ENCODE measurements at regions not wholly inside any gene's neighbourhood (a gene's known extent, or its start where the extent isn't known, plus 50 kb on each side); places are given as distances from the start of the nearest gene placed in this dataset.

- TF ChIP-seq, protein P1, sequence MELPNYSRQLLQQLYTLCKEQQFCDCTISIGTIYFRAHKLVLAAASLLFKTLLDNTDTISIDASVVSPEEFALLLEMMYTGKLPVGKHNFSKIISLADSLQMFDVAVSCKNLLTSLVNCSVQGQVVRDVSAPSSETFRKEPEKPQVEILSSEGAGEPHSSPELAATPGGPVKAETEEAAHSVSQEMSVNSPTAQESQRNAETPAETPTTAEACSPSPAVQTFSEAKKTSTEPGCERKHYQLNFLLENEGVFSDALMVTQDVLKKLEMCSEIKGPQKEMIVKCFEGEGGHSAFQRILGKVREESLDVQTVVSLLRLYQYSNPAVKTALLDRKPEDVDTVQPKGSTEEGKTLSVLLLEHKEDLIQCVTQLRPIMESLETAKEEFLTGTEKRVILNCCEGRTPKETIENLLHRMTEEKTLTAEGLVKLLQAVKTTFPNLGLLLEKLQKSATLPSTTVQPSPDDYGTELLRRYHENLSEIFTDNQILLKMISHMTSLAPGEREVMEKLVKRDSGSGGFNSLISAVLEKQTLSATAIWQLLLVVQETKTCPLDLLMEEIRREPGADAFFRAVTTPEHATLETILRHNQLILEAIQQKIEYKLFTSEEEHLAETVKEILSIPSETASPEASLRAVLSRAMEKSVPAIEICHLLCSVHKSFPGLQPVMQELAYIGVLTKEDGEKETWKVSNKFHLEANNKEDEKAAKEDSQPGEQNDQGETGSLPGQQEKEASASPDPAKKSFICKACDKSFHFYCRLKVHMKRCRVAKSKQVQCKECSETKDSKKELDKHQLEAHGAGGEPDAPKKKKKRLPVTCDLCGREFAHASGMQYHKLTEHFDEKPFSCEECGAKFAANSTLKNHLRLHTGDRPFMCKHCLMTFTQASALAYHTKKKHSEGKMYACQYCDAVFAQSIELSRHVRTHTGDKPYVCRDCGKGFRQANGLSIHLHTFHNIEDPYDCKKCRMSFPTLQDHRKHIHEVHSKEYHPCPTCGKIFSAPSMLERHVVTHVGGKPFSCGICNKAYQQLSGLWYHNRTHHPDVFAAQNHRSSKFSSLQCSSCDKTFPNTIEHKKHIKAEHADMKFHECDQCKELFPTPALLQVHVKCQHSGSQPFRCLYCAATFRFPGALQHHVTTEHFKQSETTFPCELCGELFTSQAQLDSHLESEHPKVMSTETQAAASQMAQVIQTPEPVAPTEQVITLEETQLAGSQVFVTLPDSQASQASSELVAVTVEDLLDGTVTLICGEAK (IDR thresholded peaks at IDR 0.05): no peak
- TF ChIP-seq, protein P1 (CRISPR knock-in tag; IDR thresholded peaks at IDR 0.05): no peak
- TF ChIP-seq, protein P2, sequence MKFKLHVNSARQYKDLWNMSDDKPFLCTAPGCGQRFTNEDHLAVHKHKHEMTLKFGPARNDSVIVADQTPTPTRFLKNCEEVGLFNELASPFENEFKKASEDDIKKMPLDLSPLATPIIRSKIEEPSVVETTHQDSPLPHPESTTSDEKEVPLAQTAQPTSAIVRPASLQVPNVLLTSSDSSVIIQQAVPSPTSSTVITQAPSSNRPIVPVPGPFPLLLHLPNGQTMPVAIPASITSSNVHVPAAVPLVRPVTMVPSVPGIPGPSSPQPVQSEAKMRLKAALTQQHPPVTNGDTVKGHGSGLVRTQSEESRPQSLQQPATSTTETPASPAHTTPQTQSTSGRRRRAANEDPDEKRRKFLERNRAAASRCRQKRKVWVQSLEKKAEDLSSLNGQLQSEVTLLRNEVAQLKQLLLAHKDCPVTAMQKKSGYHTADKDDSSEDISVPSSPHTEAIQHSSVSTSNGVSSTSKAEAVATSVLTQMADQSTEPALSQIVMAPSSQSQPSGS (CRISPR knock-in tag; IDR thresholded peaks at IDR 0.05): no peak
- TF ChIP-seq GMEB1 (CRISPR knock-in tag; IDR thresholded peaks at IDR 0.05) (no peak), ZNF143 (CRISPR knock-in tag; IDR thresholded peaks at IDR 0.05) (no peak), HDAC3 (IDR thresholded peaks at IDR 0.05; ENCODE audit: borderline replicate concordance, partially characterized antibody) (no peak), ZNF253 (CRISPR knock-in tag; conservative IDR thresholded peaks at IDR 0.05) (no peak), OTX1 (CRISPR knock-in tag; IDR thresholded peaks at IDR 0.05) (no peak), SIRT6 (IDR thresholded peaks at IDR 0.05; ENCODE audit: low read depth, low read length) (no peak), ZNF592 (IDR thresholded peaks at IDR 0.05) (no peak; the same call in 1 of the 2 replicates), HOXB6 (CRISPR knock-in tag; IDR thresholded peaks at IDR 0.05; ENCODE audit: borderline replicate concordance) (no peak)
Measured at GRCh38 chr6:6758915-6759654, 170.6 kb downstream of the LY86 start (continued).

Measured in K562 (cell line).